ENCODE measurements at regions not wholly inside any gene's neighbourhood (a gene's known extent, or its start where the extent isn't known, plus 50 kb on each side); places are given as distances from the start of the nearest gene placed in this dataset.

GRCh38 chr9:89986190-89986589, 381.4 kb downstream of the GADD45G start:
- Histone ChIP-seq H3K36me3 (ENCODE audit: control insufficient read depth, insufficient read depth, low read length, severe bottlenecking) (no peaks in the 10 kb centered on the region), H3K27me3 (replicated peaks; ENCODE audit: control insufficient read depth, insufficient read depth, low read length) (no peaks in the 10 kb centered on the region), H3K9me3 (ENCODE audit: control insufficient read depth, low read length) (peaks cover 7% of the 10 kb centered on the region), H3K4me1 (ENCODE audit: control insufficient read depth, insufficient read depth, low read length) (peaks cover 4% of the 10 kb centered on the region), H3K4me3 (ENCODE audit: low read length) (no peak overlapping the region), H3K9ac (ENCODE audit: low read length) (no peak overlapping the region)
- no peak for DNase-seq (ENCODE audit: low read depth)

GRCh38 chr9:89988458-89988857, 383.6 kb downstream of the GADD45G start:
- Histone ChIP-seq H3K4me3 (ENCODE audit: low read length) (no peak overlapping the region), H3K9me3 (ENCODE audit: control insufficient read depth, low read length) (peaks cover 3% of the 10 kb centered on the region), H3K27me3 (replicated peaks; ENCODE audit: control insufficient read depth, insufficient read depth, low read length) (no peaks in the 10 kb centered on the region), H3K4me1 (ENCODE audit: control insufficient read depth, insufficient read depth, low read length) (peaks cover 10% of the 10 kb centered on the region), H3K36me3 (ENCODE audit: control insufficient read depth, insufficient read depth, low read length, severe bottlenecking) (no peaks in the 10 kb centered on the region), H3K9ac (ENCODE audit: low read length) (no peak overlapping the region)
- no peak for DNase-seq (ENCODE audit: low read depth)

GRCh38 chr9:89991204-89991790, 386.5 kb downstream of the GADD45G start:
- Histone ChIP-seq H3K4me1 (ENCODE audit: control insufficient read depth, insufficient read depth, low read length) (peaks cover 20% of the 10 kb centered on the region), H3K4me3 (ENCODE audit: low read length) (no peak overlapping the region), H3K36me3 (ENCODE audit: control insufficient read depth, insufficient read depth, low read length, severe bottlenecking) (no peaks in the 10 kb centered on the region), H3K27me3 (replicated peaks; ENCODE audit: control insufficient read depth, insufficient read depth, low read length) (no peaks in the 10 kb centered on the region), H3K9me3 (ENCODE audit: control insufficient read depth, low read length) (peaks cover 3% of the 10 kb centered on the region), H3K9ac (ENCODE audit: low read length) (no peak overlapping the region)
- no peak for DNase-seq (ENCODE audit: low read depth)

GRCh38 chr9:89992326-89993198, 387.8 kb downstream of the GADD45G start:
- no peak for DNase-seq (ENCODE audit: low read depth)
- no peak overlapping the region for H3K4me3 ChIP-seq (ENCODE audit: low read length)
- no peak overlapping the region for H3K9ac ChIP-seq (ENCODE audit: low read length)

GRCh38 chr9:89993678-89994630, 389.1 kb downstream of the GADD45G start:
- Histone ChIP-seq H3K4me1 (ENCODE audit: control insufficient read depth, insufficient read depth, low read length) (peaks cover 20% of the 10 kb centered on the region), H3K9me3 (ENCODE audit: control insufficient read depth, low read length) (peaks cover 6% of the 10 kb centered on the region), H3K4me3 (ENCODE audit: low read length) (no peak overlapping the region), H3K9ac (ENCODE audit: low read length) (peak overlapping the region; percentile 30), H3K27me3 (replicated peaks; ENCODE audit: control insufficient read depth, insufficient read depth, low read length) (no peaks in the 10 kb centered on the region), H3K36me3 (ENCODE audit: control insufficient read depth, insufficient read depth, low read length, severe bottlenecking) (no peaks in the 10 kb centered on the region)
- DNase-seq (ENCODE audit: low read depth): no peak

More at GRCh38 chr9:89992326-89993198, 387.8 kb downstream of the GADD45G start:
- no peaks in the 10 kb centered on the region for H3K27me3 ChIP-seq (replicated peaks; ENCODE audit: control insufficient read depth, insufficient read depth, low read length)
- peaks cover 20% of the 10 kb centered on the region for H3K4me1 ChIP-seq (ENCODE audit: control insufficient read depth, insufficient read depth, low read length)
- peaks cover 6% of the 10 kb centered on the region for H3K9me3 ChIP-seq (ENCODE audit: control insufficient read depth, low read length)
- no peaks in the 10 kb centered on the region for H3K36me3 ChIP-seq (ENCODE audit: control insufficient read depth, insufficient read depth, low read length, severe bottlenecking)

GRCh38 chr9:89994988-89995613, 390.3 kb downstream of the GADD45G start:
- no peaks in the 10 kb centered on the region for H3K36me3 ChIP-seq (ENCODE audit: control insufficient read depth, insufficient read depth, low read length, severe bottlenecking)
- no peak for DNase-seq (ENCODE audit: low read depth)
- H3K9ac ChIP-seq (ENCODE audit: low read length): no peak overlapping the region
- H3K4me1 ChIP-seq (ENCODE audit: control insufficient read depth, insufficient read depth, low read length): peaks cover 30% of the 10 kb centered on the region
- H3K9me3 ChIP-seq (ENCODE audit: control insufficient read depth, low read length): peaks cover 6% of the 10 kb centered on the region
- no peaks in the 10 kb centered on the region for H3K27me3 ChIP-seq (replicated peaks; ENCODE audit: control insufficient read depth, insufficient read depth, low read length)
- H3K4me3 ChIP-seq (ENCODE audit: low read length): no peak overlapping the region

GRCh38 chr9:89996116-89996515, 391.3 kb downstream of the GADD45G start:
- H3K4me1 ChIP-seq (ENCODE audit: control insufficient read depth, insufficient read depth, low read length): peaks cover 40% of the 10 kb centered on the region
- DNase-seq (ENCODE audit: low read depth): no peak
- H3K4me3 ChIP-seq (ENCODE audit: low read length): no peak overlapping the region
- no peak overlapping the region for H3K9ac ChIP-seq (ENCODE audit: low read length)
- H3K36me3 ChIP-seq (ENCODE audit: control insufficient read depth, insufficient read depth, low read length, severe bottlenecking): no peaks in the 10 kb centered on the region
- H3K9me3 ChIP-seq (ENCODE audit: control insufficient read depth, low read length): peaks cover 6% of the 10 kb centered on the region
- H3K27me3 ChIP-seq (replicated peaks; ENCODE audit: control insufficient read depth, insufficient read depth, low read length): no peaks in the 10 kb centered on the region

- no peak for DNase-seq (ENCODE audit: low read depth)
- H3K4me1 ChIP-seq (ENCODE audit: control insufficient read depth, insufficient read depth, low read length): peaks cover 40% of the 10 kb centered on the region
- no peaks in the 10 kb centered on the region for H3K36me3 ChIP-seq (ENCODE audit: control insufficient read depth, insufficient read depth, low read length, severe bottlenecking)
- H3K9me3 ChIP-seq (ENCODE audit: control insufficient read depth, low read length): peaks cover 6% of the 10 kb centered on the region
- no peak overlapping the region for H3K4me3 ChIP-seq (ENCODE audit: low read length)
- H3K27me3 ChIP-seq (replicated peaks; ENCODE audit: control insufficient read depth, insufficient read depth, low read length): no peaks in the 10 kb centered on the region
- H3K9ac ChIP-seq (ENCODE audit: low read length): no peak overlapping the region
Observed at GRCh38 chr9:89996773-89997172, 392.0 kb downstream of the GADD45G start.

- Histone ChIP-seq H3K4me3 (ENCODE audit: low read length) (no peak overlapping the region), H3K27me3 (replicated peaks; ENCODE audit: control insufficient read depth, insufficient read depth, low read length) (no peaks in the 10 kb centered on the region), H3K36me3 (ENCODE audit: control insufficient read depth, insufficient read depth, low read length, severe bottlenecking) (no peaks in the 10 kb centered on the region), H3K9ac (ENCODE audit: low read length) (no peak overlapping the region), H3K4me1 (ENCODE audit: control insufficient read depth, insufficient read depth, low read length) (peaks cover 47% of the 10 kb centered on the region), H3K9me3 (ENCODE audit: control insufficient read depth, low read length) (peaks cover 6% of the 10 kb centered on the region)
- DNase-seq (ENCODE audit: low read depth): no peak
Observed at GRCh38 chr9:89998633-89999032, 393.8 kb downstream of the GADD45G start.

- no peak for DNase-seq (ENCODE audit: low read depth)
- H3K36me3 ChIP-seq (ENCODE audit: control insufficient read depth, insufficient read depth, low read length, severe bottlenecking): no peaks in the 10 kb centered on the region
- peaks cover 6% of the 10 kb centered on the region for H3K9me3 ChIP-seq (ENCODE audit: control insufficient read depth, low read length)
- H3K9ac ChIP-seq (ENCODE audit: low read length): peak overlapping the region; percentile 50
- H3K27me3 ChIP-seq (replicated peaks; ENCODE audit: control insufficient read depth, insufficient read depth, low read length): no peaks in the 10 kb centered on the region
- H3K4me3 ChIP-seq (ENCODE audit: low read length): no peak overlapping the region
- peaks cover 42% of the 10 kb centered on the region for H3K4me1 ChIP-seq (ENCODE audit: control insufficient read depth, insufficient read depth, low read length)
Observed at GRCh38 chr9:89999176-89999533, 394.3 kb downstream of the GADD45G start.
